GM23338 (cell line): ENCODE measurements at regions not wholly inside any gene's neighbourhood (a gene's known extent, or its start where the extent isn't known, plus 50 kb on each side); places are given as distances from the start of the nearest gene placed in this dataset.

ENCODE experiments used
- ATAC-seq: fragments of 200-7000 bp; cut with Tn5 transposase; 3 replicates; pipeline ENCODE4 v1.9.1; 2020
- DNase-seq: peaks from one replicate; pipeline ENCODE4 v3.0.0-alpha.2; 2015; ENCODE audit warnings: low spot score
- H2AFZ ChIP-seq: fragments of 200-600 bp; sonication (generic); 2 replicates; pipeline ENCODE4 v1.8.0; 2016; ENCODE audit warnings: antibody characterized with exemption, mild to moderate bottlenecking, moderate library complexity
- H3F3A ChIP-seq: fragments of 200-600 bp; sonication (generic); replicated peaks from 2 replicates; pipeline ENCODE4 v1.8.0; 2017; ENCODE audit warnings: antibody characterized with exemption, mixed run types, low read depth
- H3K27ac ChIP-seq: fragments of 200-600 bp; sonication (generic); 2 replicates; pipeline ENCODE4 v1.6.1; 2016; ENCODE audit warnings: low read depth
- H3K27me3 ChIP-seq: fragments of 200-600 bp; sonication (generic); 2 replicates; pipeline ENCODE4 v1.8.0; 2016; ENCODE audit warnings: mild to moderate bottlenecking, mixed run types, moderate library complexity; ENCODE audit not compliant: insufficient read depth
- H3K36me3 ChIP-seq: fragments of 200-600 bp; sonication (generic); 2 replicates; pipeline ENCODE4 v1.8.0; 2016; ENCODE audit warnings: mild to moderate bottlenecking; ENCODE audit not compliant: insufficient read depth
- H3K4me1 ChIP-seq: fragments of 200-600 bp; sonication (generic); 2 replicates; pipeline ENCODE4 v1.8.0; 2016; ENCODE audit warnings: mild to moderate bottlenecking, moderate library complexity; ENCODE audit not compliant: insufficient read depth
- H3K4me2 ChIP-seq: fragments of 200-600 bp; sonication (generic); 2 replicates; pipeline ENCODE4 v1.7.1; 2017; ENCODE audit warnings: mixed run types
- H3K4me3 ChIP-seq: fragments of 200-600 bp; sonication (generic); 2 replicates; pipeline ENCODE4 v1.6.1; 2016; ENCODE audit warnings: mixed run types
- H3K79me2 ChIP-seq: fragments of 200-600 bp; sonication (generic); replicated peaks from 2 replicates; pipeline ENCODE4 v1.8.0; 2017; ENCODE audit warnings: mild to moderate bottlenecking; ENCODE audit not compliant: insufficient read depth
- H3K9me2 ChIP-seq: fragments of 200-600 bp; sonication (generic); 2 replicates; pipeline ENCODE4 v1.8.0; 2017; ENCODE audit not compliant: insufficient read depth
- H4K20me1 ChIP-seq: fragments of 200-600 bp; sonication (generic); replicated peaks from 2 replicates; pipeline ENCODE4 v1.8.0; 2017; ENCODE audit warnings: mild to moderate bottlenecking; ENCODE audit not compliant: insufficient read depth
- H3K27ac Mint-ChIP-seq: 2 replicates; pipeline ENCODE4 v1.8.0; 2020; ENCODE audit warnings: inconsistent platforms, mild to moderate bottlenecking, moderate library complexity, mixed read lengths
- H3K27me3 Mint-ChIP-seq: 3 replicates; pipeline ENCODE4 v1.8.0; 2022; ENCODE audit warnings: low read depth, mild to moderate bottlenecking, moderate library complexity, mixed read lengths, inconsistent platforms; ENCODE audit not compliant: insufficient read depth, poor library complexity
- H3K36me3 Mint-ChIP-seq: 3 replicates; pipeline ENCODE4 v1.8.0; 2021; ENCODE audit warnings: low read depth, mild to moderate bottlenecking, inconsistent platforms, moderate library complexity, mixed read lengths
- H3K4me1 Mint-ChIP-seq: 3 replicates; pipeline ENCODE4 v1.8.0; 2020; ENCODE audit warnings: mild to moderate bottlenecking, inconsistent platforms, mixed read lengths
- H3K4me3 Mint-ChIP-seq: 3 replicates; pipeline ENCODE4 v1.8.0; 2021; ENCODE audit warnings: moderate library complexity, mild to moderate bottlenecking, inconsistent platforms, mixed read lengths
- H3K9me3 Mint-ChIP-seq: 3 replicates; pipeline ENCODE4 v1.8.0; 2020; ENCODE audit warnings: moderate library complexity, mild to moderate bottlenecking, inconsistent platforms, mixed read lengths
- EZH2 ChIP-seq: fragments of 200-600 bp; sonication (generic); IDR thresholded peaks from one replicate; pipeline ENCODE4 v1.8.0; 2017; ENCODE audit warnings: antibody characterized with exemption, mild to moderate bottlenecking, low read depth; ENCODE audit not compliant: unreplicated experiment
- EZH2phosphoT487 ChIP-seq: fragments of 200-600 bp; sonication (generic); IDR thresholded peaks from one replicate; pipeline ENCODE4 v1.8.1; 2018; ENCODE audit warnings: antibody characterized with exemption; ENCODE audit not compliant: unreplicated experiment
- JUNB ChIP-seq: IDR thresholded peaks from one replicate; pipeline ENCODE4 v1.6.1; 2016; ENCODE audit warnings: antibody characterized with exemption; ENCODE audit not compliant: unreplicated experiment
- ZNF331 ChIP-seq: fragments of 250-450 bp; sonication (Bioruptor Pico); IDR thresholded peaks from 2 replicates; pipeline ENCODE4 v1.5.0; 2020; ENCODE audit warnings: low read depth, mild to moderate bottlenecking, moderate library complexity
- TF ChIP-seq, protein P1 (sequence below), 2 experiments: fragments of 200-600 bp in 1 of 2; sonication (generic) in 1 of 2; conservative IDR thresholded peaks; 2 replicates each; pipeline versions ENCODE4 v1.5.1 to v1.6.1; 2016 to 2017; ENCODE audit warnings: antibody characterized with exemption in 2 of 2, low read depth in 2 of 2, mild to moderate bottlenecking in 2 of 2, moderate library complexity in 1 of 2
- TF ChIP-seq, protein P2 (sequence below): fragments of 250-450 bp; sonication (Bioruptor Pico); IDR thresholded peaks from 2 replicates; pipeline ENCODE4 v1.5.0; 2020; ENCODE audit warnings: mild to moderate bottlenecking, moderate library complexity
- TF ChIP-seq, protein P3 (sequence below): IDR thresholded peaks from one replicate; pipeline ENCODE4 v1.6.1; 2018; ENCODE audit warnings: antibody characterized with exemption; ENCODE audit not compliant: unreplicated experiment

DNA sequence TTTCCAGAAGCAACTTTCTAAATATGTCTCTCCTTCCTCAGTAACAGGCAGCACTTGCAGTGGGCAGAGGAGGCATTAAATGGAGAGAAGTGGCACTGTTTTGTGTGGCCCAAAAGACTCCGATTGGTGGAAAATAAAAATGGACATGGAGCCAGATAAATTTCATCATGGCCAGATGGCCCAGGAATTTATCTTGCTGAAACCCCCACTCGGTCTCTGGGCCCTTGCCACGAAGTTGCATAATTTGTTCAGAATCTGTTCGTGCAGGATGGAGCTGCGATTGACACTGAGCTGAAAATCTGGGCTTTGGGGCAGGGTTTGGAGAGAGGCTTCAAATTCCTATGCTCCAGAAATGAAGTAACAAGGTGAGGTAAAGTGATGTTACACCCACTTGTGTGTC lies 65.5 kb downstream of the C11orf91 start:
- H3K27ac Mint-ChIP-seq, result no peak overlapping the region
- Histone ChIP-seq H3K4me2 (no peak overlapping the region), H4K20me1 (no peaks in the 10 kb centered on the region), H3K79me2 (no peaks in the 10 kb centered on the region), H3K27me3 (no peaks in the 10 kb centered on the region), H2AFZ (no peak overlapping the region), H3F3A (no peaks in the 10 kb centered on the region), H3K4me3 (no peak overlapping the region), H3K4me1 (0 out of 2 replicates have a peak, but pooled peaks cover 6% of the 10 kb centered on the region), H3K27ac (no peak overlapping the region), H3K36me3 (no peaks in the 10 kb centered on the region), H3K9me2 (no peaks in the 10 kb centered on the region)
- no peak for TF ChIP-seq JUNB
- no peak for TF ChIP-seq ZNF331 (CRISPR knock-in tag)
- TF ChIP-seq, protein P1, sequence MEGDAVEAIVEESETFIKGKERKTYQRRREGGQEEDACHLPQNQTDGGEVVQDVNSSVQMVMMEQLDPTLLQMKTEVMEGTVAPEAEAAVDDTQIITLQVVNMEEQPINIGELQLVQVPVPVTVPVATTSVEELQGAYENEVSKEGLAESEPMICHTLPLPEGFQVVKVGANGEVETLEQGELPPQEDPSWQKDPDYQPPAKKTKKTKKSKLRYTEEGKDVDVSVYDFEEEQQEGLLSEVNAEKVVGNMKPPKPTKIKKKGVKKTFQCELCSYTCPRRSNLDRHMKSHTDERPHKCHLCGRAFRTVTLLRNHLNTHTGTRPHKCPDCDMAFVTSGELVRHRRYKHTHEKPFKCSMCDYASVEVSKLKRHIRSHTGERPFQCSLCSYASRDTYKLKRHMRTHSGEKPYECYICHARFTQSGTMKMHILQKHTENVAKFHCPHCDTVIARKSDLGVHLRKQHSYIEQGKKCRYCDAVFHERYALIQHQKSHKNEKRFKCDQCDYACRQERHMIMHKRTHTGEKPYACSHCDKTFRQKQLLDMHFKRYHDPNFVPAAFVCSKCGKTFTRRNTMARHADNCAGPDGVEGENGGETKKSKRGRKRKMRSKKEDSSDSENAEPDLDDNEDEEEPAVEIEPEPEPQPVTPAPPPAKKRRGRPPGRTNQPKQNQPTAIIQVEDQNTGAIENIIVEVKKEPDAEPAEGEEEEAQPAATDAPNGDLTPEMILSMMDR (conservative IDR thresholded peaks at IDR 0.05; ENCODE audit: low read depth in 2 of 2), result no peak
- TF ChIP-seq EZH2, result no peak
- TF ChIP-seq EZH2phosphoT487, result no peak
- TF ChIP-seq, protein P2, sequence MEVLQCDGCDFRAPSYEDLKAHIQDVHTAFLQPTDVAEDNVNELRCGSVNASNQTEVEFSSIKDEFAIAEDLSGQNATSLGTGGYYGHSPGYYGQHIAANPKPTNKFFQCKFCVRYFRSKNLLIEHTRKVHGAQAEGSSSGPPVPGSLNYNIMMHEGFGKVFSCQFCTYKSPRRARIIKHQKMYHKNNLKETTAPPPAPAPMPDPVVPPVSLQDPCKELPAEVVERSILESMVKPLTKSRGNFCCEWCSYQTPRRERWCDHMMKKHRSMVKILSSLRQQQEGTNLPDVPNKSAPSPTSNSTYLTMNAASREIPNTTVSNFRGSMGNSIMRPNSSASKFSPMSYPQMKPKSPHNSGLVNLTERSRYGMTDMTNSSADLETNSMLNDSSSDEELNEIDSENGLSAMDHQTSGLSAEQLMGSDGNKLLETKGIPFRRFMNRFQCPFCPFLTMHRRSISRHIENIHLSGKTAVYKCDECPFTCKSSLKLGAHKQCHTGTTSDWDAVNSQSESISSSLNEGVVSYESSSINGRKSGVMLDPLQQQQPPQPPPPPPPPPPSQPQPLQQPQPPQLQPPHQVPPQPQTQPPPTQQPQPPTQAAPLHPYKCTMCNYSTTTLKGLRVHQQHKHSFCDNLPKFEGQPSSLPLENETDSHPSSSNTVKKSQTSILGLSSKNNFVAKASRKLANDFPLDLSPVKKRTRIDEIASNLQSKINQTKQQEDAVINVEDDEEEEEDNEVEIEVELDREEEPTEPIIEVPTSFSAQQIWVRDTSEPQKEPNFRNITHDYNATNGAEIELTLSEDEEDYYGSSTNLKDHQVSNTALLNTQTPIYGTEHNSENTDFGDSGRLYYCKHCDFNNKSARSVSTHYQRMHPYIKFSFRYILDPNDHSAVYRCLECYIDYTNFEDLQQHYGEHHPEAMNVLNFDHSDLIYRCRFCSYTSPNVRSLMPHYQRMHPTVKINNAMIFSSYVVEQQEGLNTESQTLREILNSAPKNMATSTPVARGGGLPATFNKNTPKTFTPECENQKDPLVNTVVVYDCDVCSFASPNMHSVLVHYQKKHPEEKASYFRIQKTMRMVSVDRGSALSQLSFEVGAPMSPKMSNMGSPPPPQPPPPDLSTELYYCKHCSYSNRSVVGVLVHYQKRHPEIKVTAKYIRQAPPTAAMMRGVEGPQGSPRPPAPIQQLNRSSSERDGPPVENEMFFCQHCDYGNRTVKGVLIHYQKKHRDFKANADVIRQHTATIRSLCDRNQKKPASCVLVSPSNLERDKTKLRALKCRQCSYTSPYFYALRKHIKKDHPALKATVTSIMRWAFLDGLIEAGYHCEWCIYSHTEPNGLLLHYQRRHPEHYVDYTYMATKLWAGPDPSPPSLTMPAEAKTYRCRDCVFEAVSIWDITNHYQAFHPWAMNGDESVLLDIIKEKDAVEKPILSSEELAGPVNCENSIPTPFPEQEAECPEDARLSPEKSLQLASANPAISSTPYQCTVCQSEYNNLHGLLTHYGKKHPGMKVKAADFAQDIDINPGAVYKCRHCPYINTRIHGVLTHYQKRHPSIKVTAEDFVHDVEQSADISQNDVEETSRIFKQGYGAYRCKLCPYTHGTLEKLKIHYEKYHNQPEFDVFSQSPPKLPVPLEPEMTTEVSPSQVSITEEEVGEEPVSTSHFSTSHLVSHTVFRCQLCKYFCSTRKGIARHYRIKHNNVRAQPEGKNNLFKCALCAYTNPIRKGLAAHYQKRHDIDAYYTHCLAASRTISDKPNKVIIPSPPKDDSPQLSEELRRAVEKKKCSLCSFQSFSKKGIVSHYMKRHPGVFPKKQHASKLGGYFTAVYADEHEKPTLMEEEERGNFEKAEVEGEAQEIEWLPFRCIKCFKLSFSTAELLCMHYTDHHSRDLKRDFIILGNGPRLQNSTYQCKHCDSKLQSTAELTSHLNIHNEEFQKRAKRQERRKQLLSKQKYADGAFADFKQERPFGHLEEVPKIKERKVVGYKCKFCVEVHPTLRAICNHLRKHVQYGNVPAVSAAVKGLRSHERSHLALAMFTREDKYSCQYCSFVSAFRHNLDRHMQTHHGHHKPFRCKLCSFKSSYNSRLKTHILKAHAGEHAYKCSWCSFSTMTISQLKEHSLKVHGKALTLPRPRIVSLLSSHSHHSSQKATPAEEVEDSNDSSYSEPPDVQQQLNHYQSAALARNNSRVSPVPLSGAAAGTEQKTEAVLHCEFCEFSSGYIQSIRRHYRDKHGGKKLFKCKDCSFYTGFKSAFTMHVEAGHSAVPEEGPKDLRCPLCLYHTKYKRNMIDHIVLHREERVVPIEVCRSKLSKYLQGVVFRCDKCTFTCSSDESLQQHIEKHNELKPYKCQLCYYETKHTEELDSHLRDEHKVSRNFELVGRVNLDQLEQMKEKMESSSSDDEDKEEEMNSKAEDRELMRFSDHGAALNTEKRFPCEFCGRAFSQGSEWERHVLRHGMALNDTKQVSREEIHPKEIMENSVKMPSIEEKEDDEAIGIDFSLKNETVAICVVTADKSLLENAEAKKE (CRISPR knock-in tag), result no peak
- TF ChIP-seq, protein P3, sequence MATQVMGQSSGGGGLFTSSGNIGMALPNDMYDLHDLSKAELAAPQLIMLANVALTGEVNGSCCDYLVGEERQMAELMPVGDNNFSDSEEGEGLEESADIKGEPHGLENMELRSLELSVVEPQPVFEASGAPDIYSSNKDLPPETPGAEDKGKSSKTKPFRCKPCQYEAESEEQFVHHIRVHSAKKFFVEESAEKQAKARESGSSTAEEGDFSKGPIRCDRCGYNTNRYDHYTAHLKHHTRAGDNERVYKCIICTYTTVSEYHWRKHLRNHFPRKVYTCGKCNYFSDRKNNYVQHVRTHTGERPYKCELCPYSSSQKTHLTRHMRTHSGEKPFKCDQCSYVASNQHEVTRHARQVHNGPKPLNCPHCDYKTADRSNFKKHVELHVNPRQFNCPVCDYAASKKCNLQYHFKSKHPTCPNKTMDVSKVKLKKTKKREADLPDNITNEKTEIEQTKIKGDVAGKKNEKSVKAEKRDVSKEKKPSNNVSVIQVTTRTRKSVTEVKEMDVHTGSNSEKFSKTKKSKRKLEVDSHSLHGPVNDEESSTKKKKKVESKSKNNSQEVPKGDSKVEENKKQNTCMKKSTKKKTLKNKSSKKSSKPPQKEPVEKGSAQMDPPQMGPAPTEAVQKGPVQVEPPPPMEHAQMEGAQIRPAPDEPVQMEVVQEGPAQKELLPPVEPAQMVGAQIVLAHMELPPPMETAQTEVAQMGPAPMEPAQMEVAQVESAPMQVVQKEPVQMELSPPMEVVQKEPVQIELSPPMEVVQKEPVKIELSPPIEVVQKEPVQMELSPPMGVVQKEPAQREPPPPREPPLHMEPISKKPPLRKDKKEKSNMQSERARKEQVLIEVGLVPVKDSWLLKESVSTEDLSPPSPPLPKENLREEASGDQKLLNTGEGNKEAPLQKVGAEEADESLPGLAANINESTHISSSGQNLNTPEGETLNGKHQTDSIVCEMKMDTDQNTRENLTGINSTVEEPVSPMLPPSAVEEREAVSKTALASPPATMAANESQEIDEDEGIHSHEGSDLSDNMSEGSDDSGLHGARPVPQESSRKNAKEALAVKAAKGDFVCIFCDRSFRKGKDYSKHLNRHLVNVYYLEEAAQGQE, result no peak
- DNase-seq (no peak), ATAC-seq (no peak)
- H3K4me1 Mint-ChIP-seq, result peaks cover 7% of the 10 kb centered on the region
- peaks cover 23% of the 10 kb centered on the region for H3K36me3 Mint-ChIP-seq
- H3K4me3 Mint-ChIP-seq, result no peak overlapping the region
- peaks cover 23% of the 10 kb centered on the region for H3K9me3 Mint-ChIP-seq
- H3K27me3 Mint-ChIP-seq, result peaks cover 4% of the 10 kb centered on the region
